ENCODE measurements at regions not wholly inside any gene's neighbourhood (a gene's known extent, or its start where the extent isn't known, plus 50 kb on each side); places are given as distances from the start of the nearest gene placed in this dataset.

DNA sequence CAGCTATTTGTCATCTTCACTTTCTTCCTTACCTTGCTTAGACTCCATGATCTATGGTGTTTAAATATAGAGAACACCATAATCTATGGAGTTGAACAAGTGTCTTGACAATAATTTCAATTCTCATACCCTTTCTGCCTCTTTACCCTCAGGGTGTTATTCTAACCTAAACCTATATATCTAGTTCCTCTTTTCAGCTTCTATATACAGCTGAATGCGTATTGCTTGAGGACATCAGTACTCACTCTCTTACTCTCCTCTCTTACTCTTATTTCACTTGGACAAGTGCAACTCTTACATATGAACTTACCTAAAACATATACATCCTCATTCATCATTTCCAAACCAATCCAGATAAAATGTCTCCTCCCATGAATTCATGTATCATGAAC is 187.1 kb downstream of the RAP2B start:
- no peaks in the 10 kb centered on the region for H3K9me3 ChIP-seq (ENCODE audit: low read depth)
- H3K27me3 ChIP-seq, result no peaks in the 10 kb centered on the region
- H2AFZ ChIP-seq, result no peak overlapping the region
- WGBS (ENCODE audit: low lambda C conversion rate, missing lambda C conversion rate), result 97% methylated on average over 1 of the region's 1 CpG
- no peak overlapping the region for H3K4me3 ChIP-seq
- no peak for DNase-seq (ENCODE audit: low spot score)
- H3K27ac ChIP-seq, result no peak overlapping the region
- no peaks in the 10 kb centered on the region for H3K4me1 ChIP-seq (ENCODE audit: insufficient read depth)
- no peaks in the 10 kb centered on the region for H3K79me2 ChIP-seq
- no peak overlapping the region for H3K4me2 ChIP-seq
- no peaks in the 10 kb centered on the region for H3K36me3 ChIP-seq (replicated peaks; ENCODE audit: insufficient read depth, low read depth)
- H3K9me2 ChIP-seq (replicated peaks; ENCODE audit: insufficient read depth), result no peaks in the 10 kb centered on the region
- TF ChIP-seq EZH2phosphoT487 (IDR thresholded peaks at IDR 0.05; ENCODE audit: low read depth, severe bottlenecking, unreplicated experiment), result no peak
- no peak for TF ChIP-seq EZH2 (IDR thresholded peaks at IDR 0.05; ENCODE audit: borderline replicate concordance)
- TF ChIP-seq, protein P1, sequence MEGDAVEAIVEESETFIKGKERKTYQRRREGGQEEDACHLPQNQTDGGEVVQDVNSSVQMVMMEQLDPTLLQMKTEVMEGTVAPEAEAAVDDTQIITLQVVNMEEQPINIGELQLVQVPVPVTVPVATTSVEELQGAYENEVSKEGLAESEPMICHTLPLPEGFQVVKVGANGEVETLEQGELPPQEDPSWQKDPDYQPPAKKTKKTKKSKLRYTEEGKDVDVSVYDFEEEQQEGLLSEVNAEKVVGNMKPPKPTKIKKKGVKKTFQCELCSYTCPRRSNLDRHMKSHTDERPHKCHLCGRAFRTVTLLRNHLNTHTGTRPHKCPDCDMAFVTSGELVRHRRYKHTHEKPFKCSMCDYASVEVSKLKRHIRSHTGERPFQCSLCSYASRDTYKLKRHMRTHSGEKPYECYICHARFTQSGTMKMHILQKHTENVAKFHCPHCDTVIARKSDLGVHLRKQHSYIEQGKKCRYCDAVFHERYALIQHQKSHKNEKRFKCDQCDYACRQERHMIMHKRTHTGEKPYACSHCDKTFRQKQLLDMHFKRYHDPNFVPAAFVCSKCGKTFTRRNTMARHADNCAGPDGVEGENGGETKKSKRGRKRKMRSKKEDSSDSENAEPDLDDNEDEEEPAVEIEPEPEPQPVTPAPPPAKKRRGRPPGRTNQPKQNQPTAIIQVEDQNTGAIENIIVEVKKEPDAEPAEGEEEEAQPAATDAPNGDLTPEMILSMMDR (IDR thresholded peaks at IDR 0.05; ENCODE audit: poor library complexity), result no peak
- no peaks in the 10 kb centered on the region for H4K20me1 ChIP-seq (ENCODE audit: insufficient read depth, poor library complexity, severe bottlenecking)

DNA sequence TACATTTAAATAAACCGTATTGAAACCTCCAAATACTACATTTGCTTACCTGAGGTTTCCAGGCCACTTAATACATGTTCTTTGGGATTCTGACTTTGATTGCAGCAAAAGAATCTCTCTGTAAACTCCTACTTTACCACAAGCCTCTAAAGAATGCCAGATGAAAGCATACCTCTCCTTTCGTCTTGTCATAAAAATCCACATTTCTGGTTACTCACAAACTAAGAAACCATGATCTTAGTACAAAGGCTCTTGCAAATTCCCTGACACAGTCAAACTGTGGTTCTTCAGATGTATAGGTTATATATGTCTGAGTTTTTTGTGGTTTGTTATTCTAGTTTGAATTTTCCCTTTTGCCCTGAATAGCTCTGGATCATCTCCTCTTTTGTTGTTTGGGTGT is 188.4 kb downstream of the RAP2B start:
- no peaks in the 10 kb centered on the region for H3K36me3 ChIP-seq (replicated peaks; ENCODE audit: insufficient read depth, low read depth)
- H4K20me1 ChIP-seq (ENCODE audit: insufficient read depth, poor library complexity, severe bottlenecking), result no peaks in the 10 kb centered on the region
- no peaks in the 10 kb centered on the region for H3K27me3 ChIP-seq
- H2AFZ ChIP-seq, result no peak overlapping the region
- TF ChIP-seq EZH2 (IDR thresholded peaks at IDR 0.05; ENCODE audit: borderline replicate concordance), result no peak
- TF ChIP-seq, protein P1 (IDR thresholded peaks at IDR 0.05; ENCODE audit: poor library complexity), result no peak
- TF ChIP-seq EZH2phosphoT487 (IDR thresholded peaks at IDR 0.05; ENCODE audit: low read depth, severe bottlenecking, unreplicated experiment), result no peak
- H3K9me2 ChIP-seq (replicated peaks; ENCODE audit: insufficient read depth), result no peaks in the 10 kb centered on the region
- peak overlapping the region; percentile 33 for H3K27ac ChIP-seq
- no peak overlapping the region for H3K4me2 ChIP-seq
- no peaks in the 10 kb centered on the region for H3K4me1 ChIP-seq (ENCODE audit: insufficient read depth)
- H3K9me3 ChIP-seq (ENCODE audit: low read depth), result no peaks in the 10 kb centered on the region
- H3K79me2 ChIP-seq, result no peaks in the 10 kb centered on the region
- no peak overlapping the region for H3K4me3 ChIP-seq
- DNase-seq (ENCODE audit: low spot score), result peak; percentile 38
- WGBS (ENCODE audit: low lambda C conversion rate, missing lambda C conversion rate), result 20% methylated on average over 2 of the region's 2 CpGs

DNA sequence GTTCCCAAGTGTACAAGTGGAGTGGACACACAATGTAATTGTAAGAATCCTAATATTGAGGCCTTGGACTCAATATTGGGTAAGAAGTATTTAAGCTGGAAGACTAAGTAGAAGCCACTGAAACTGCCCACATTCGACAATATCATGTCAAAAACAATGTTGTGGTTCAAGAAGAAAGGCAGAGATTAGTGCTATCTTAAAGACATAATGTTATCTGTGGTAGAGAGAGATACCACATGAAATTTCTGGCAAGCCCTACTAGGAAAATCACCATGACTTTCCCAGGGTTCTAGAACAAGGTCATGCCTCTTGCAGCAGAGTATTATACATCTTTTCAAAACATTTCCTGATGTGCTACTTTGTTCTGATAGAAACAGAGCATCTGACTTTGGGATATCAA is 192.6 kb downstream of the RAP2B start:
- Histone ChIP-seq H3K4me1 (ENCODE audit: insufficient read depth) (no peaks in the 10 kb centered on the region), H3K27ac (no peak overlapping the region)

More for the DNA sequence above, 192.6 kb downstream of the RAP2B start:
- Histone ChIP-seq H3K36me3 (replicated peaks; ENCODE audit: insufficient read depth, low read depth) (no peaks in the 10 kb centered on the region), H3K9me2 (replicated peaks; ENCODE audit: insufficient read depth) (no peaks in the 10 kb centered on the region), H3K79me2 (no peaks in the 10 kb centered on the region), H3K9me3 (ENCODE audit: low read depth) (no peaks in the 10 kb centered on the region), H3K4me2 (no peak overlapping the region), H4K20me1 (ENCODE audit: insufficient read depth, poor library complexity, severe bottlenecking) (no peaks in the 10 kb centered on the region), H3K4me3 (no peak overlapping the region), H2AFZ (no peak overlapping the region), H3K27me3 (no peaks in the 10 kb centered on the region)
- WGBS (ENCODE audit: low lambda C conversion rate, missing lambda C conversion rate), result 52% methylated on average over 1 of the region's 1 CpG
- DNase-seq (ENCODE audit: low spot score), result no peak
- TF ChIP-seq EZH2 (IDR thresholded peaks at IDR 0.05; ENCODE audit: borderline replicate concordance), result no peak
- TF ChIP-seq, protein P1 (IDR thresholded peaks at IDR 0.05; ENCODE audit: poor library complexity), result no peak
- TF ChIP-seq EZH2phosphoT487 (IDR thresholded peaks at IDR 0.05; ENCODE audit: low read depth, severe bottlenecking, unreplicated experiment), result no peak
